ENCODE measurements at regions not wholly inside any gene's neighbourhood (a gene's known extent, or its start where the extent isn't known, plus 50 kb on each side); places are given as distances from the start of the nearest gene placed in this dataset.

DNA sequence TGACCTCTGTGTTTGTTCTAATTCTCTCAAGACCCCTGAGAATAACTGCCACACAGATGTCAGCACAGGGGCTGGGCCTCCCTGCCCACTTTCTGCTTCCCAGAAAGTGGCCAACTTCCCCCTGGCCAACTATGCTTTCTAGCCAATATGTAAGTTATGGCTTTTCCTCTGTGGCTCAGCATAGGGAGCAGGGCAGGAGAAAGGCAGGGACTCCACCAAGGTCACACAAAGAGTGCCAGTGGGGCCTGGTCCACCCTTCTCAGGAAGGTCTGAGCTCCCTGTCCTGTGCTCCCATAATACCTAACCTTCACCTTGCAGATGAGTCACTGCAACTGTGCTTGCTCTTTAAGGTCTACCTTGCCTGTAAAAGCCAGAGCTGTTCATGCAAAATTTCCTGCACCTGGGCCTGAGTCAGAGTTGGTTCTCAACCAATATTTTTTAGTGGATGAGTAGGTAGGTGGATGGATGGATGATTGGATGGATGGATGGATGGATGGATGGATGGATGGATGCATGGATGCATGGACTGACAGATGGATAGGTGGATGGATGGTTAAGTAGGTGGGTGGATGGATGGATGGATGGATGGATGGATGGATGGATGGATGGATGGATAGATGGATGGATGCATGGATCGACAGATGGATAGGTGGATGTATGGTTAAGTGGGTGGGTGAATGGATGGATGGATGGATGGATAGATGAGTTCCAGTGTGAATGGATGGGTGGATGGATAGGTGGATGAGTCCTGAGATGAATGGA lies 64.2 kb downstream of the DIO3 start:
- Mint-ChIP-seq H3K27me3 (ENCODE audit: unreplicated experiment) (peaks cover 4% of the 10 kb centered on the region), H3K9me3 (ENCODE audit: unreplicated experiment) (no peaks in the 10 kb centered on the region), H3K4me1 (ENCODE audit: unreplicated experiment) (peaks cover 23% of the 10 kb centered on the region), H3K36me3 (ENCODE audit: unreplicated experiment) (no peaks in the 10 kb centered on the region), H3K27ac (ENCODE audit: unreplicated experiment) (no peak overlapping the region), H3K4me3 (ENCODE audit: unreplicated experiment) (no peak overlapping the region)
- no peak for DNase-seq (ENCODE audit: extremely low spot score, unreplicated experiment)
- TF ChIP-seq, protein P1, sequence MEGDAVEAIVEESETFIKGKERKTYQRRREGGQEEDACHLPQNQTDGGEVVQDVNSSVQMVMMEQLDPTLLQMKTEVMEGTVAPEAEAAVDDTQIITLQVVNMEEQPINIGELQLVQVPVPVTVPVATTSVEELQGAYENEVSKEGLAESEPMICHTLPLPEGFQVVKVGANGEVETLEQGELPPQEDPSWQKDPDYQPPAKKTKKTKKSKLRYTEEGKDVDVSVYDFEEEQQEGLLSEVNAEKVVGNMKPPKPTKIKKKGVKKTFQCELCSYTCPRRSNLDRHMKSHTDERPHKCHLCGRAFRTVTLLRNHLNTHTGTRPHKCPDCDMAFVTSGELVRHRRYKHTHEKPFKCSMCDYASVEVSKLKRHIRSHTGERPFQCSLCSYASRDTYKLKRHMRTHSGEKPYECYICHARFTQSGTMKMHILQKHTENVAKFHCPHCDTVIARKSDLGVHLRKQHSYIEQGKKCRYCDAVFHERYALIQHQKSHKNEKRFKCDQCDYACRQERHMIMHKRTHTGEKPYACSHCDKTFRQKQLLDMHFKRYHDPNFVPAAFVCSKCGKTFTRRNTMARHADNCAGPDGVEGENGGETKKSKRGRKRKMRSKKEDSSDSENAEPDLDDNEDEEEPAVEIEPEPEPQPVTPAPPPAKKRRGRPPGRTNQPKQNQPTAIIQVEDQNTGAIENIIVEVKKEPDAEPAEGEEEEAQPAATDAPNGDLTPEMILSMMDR (IDR thresholded peaks at IDR 0.05): no peak

DNA sequence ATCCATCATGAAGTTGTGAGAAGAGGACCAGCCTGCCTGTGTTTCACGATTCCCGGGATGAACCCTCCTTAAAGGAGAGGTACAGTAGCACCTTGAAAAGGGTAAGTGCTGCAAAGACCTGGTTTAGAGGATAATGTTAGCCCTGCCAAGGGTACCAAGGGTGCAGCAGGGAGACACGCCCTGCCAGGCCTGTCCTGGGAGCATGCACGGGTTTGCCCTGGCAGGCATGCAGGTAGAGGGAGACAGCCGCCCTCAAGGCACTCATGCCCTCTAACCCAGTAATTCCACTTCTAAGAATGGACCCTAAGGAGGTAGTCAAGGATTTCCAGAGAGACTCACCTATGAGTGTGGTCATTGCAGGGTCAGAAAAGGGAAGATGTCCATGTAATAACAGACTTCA lies 65.0 kb downstream of the DIO3 start:
- H3K27me3 Mint-ChIP-seq (ENCODE audit: unreplicated experiment): peaks cover 5% of the 10 kb centered on the region
- H3K27ac Mint-ChIP-seq (ENCODE audit: unreplicated experiment): no peak overlapping the region
- TF ChIP-seq, protein P1 (IDR thresholded peaks at IDR 0.05): no peak
- no peak for DNase-seq (ENCODE audit: extremely low spot score, unreplicated experiment)
- H3K4me3 Mint-ChIP-seq (ENCODE audit: unreplicated experiment): no peak overlapping the region
- H3K9me3 Mint-ChIP-seq (ENCODE audit: unreplicated experiment): no peaks in the 10 kb centered on the region
- no peaks in the 10 kb centered on the region for H3K36me3 Mint-ChIP-seq (ENCODE audit: unreplicated experiment)
- H3K4me1 Mint-ChIP-seq (ENCODE audit: unreplicated experiment): peaks cover 23% of the 10 kb centered on the region

DNA sequence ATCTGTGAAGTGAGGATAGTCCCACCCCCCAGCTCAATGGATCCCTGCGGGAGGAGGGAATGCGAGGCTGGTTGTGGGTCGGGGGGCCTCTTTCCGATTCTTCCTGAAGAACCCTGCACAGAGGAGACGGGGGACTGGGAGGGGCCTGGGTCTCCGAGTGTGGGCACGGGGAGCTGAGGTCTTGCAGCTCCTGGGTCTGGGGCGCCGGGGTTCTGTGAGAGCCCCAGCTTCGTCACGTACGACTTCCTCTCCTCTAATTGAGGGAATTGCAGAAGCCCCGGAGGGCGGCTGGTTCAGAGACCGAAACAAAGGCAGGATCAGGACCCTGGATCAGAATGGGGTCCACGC lies 66.6 kb downstream of the DIO3 start:
- Mint-ChIP-seq H3K4me3 (ENCODE audit: unreplicated experiment) (no peak overlapping the region), H3K27me3 (ENCODE audit: unreplicated experiment) (peaks cover 14% of the 10 kb centered on the region), H3K4me1 (ENCODE audit: unreplicated experiment) (peaks cover 23% of the 10 kb centered on the region), H3K36me3 (ENCODE audit: unreplicated experiment) (no peaks in the 10 kb centered on the region), H3K27ac (ENCODE audit: unreplicated experiment) (no peak overlapping the region), H3K9me3 (ENCODE audit: unreplicated experiment) (no peaks in the 10 kb centered on the region)
- TF ChIP-seq, protein P1 (IDR thresholded peaks at IDR 0.05): no peak
- DNase-seq (ENCODE audit: extremely low spot score, unreplicated experiment): no peak

DNA sequence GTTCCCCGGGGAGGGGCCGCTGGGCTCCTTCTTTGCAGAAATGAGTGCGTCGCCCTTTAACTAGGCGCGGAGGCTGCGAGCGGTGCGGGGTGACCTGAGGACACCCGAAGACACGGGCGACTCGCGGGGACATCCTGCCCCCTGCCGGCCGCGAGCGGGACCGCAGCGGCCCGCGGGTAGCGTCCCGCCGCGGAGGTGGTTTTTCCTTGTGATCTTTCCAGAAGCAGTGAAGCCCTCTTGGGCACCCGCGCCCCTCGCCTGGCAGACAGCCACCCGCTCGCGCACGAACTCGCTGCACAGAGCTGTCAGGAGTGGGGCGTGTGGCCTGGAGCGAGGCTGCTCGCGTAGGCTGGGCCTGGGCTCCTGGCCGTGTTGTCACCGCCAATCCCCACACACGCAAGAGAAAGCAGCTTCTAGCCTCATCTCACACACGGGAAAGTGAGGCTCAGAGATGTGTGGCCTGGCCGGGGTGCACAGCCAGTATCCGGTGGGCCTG lies 67.2 kb downstream of the DIO3 start:
- H3K27me3 Mint-ChIP-seq (ENCODE audit: unreplicated experiment): peaks cover 19% of the 10 kb centered on the region
- no peaks in the 10 kb centered on the region for H3K36me3 Mint-ChIP-seq (ENCODE audit: unreplicated experiment)
- no peaks in the 10 kb centered on the region for H3K9me3 Mint-ChIP-seq (ENCODE audit: unreplicated experiment)
- H3K4me1 Mint-ChIP-seq (ENCODE audit: unreplicated experiment): peaks cover 22% of the 10 kb centered on the region
- DNase-seq (ENCODE audit: extremely low spot score, unreplicated experiment): peak; percentile 92
- TF ChIP-seq, protein P1 (IDR thresholded peaks at IDR 0.05): peak; percentile 98
- H3K27ac Mint-ChIP-seq (ENCODE audit: unreplicated experiment): no peak overlapping the region
- no peak overlapping the region for H3K4me3 Mint-ChIP-seq (ENCODE audit: unreplicated experiment)

DNA sequence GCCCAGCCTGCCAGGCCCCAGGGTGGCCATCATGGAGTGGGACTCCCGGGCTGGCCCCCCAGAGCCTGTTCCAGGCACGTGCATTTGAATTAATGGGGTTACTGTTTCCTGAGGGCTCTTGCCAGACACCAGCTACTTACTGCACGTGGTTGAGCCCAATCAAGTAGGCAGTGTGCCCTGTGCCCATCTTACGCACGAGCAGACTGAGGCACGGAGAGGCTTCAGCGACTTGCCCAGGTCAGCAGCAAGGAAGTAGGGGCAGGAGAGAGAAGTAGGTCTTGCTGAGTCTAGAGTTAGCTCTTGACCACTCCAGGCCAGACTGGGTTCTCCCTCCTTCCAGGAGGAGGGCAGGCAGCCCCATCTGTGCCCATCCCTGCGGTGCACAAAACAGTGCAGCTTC lies 67.7 kb downstream of the DIO3 start:
- H3K27ac Mint-ChIP-seq (ENCODE audit: unreplicated experiment): no peak overlapping the region
- no peaks in the 10 kb centered on the region for H3K9me3 Mint-ChIP-seq (ENCODE audit: unreplicated experiment)
- TF ChIP-seq, protein P1 (IDR thresholded peaks at IDR 0.05): no peak
- peaks cover 21% of the 10 kb centered on the region for H3K27me3 Mint-ChIP-seq (ENCODE audit: unreplicated experiment)
- H3K4me3 Mint-ChIP-seq (ENCODE audit: unreplicated experiment): no peak overlapping the region
- DNase-seq (ENCODE audit: extremely low spot score, unreplicated experiment): no peak
- no peaks in the 10 kb centered on the region for H3K36me3 Mint-ChIP-seq (ENCODE audit: unreplicated experiment)
- peaks cover 17% of the 10 kb centered on the region for H3K4me1 Mint-ChIP-seq (ENCODE audit: unreplicated experiment)
